OCI-LY1 (cell line): ENCODE measurements at regions not wholly inside any gene's neighbourhood (a gene's known extent, or its start where the extent isn't known, plus 50 kb on each side); places are given as distances from the start of the nearest gene placed in this dataset.

Experiments used
- H2AFZ ChIP-seq: fragments of 200-600 bp; sonication (generic), shearing (Covaris generic); 2 replicates; pipeline ENCODE4 v1.6.0; 2014; ENCODE audit warnings: antibody characterized with exemption, mild to moderate bottlenecking, low read length
- H3F3A ChIP-seq: fragments of 200-600 bp; sonication (generic), shearing (Covaris generic); 2 replicates; pipeline ENCODE4 v1.6.0; 2014; ENCODE audit warnings: mild to moderate bottlenecking, antibody characterized with exemption, low read length, moderate library complexity; ENCODE audit not compliant: insufficient read depth
- H3K27ac ChIP-seq: fragments of 200-600 bp; sonication (generic); 2 replicates; pipeline ENCODE4 v1.5.1; 2014; ENCODE audit warnings: low read length, mixed run types, mild to moderate bottlenecking, low read depth; ENCODE audit not compliant: poor library complexity, severe bottlenecking
- H3K27me3 ChIP-seq: fragments of 200-600 bp; sonication (generic); 2 replicates; pipeline ENCODE4 v1.6.0; 2014; ENCODE audit warnings: antibody characterized with exemption, mild to moderate bottlenecking, low read length, moderate library complexity; ENCODE audit not compliant: insufficient read depth
- H3K36me3 ChIP-seq: fragments of 200-600 bp; sonication (generic); 2 replicates; pipeline ENCODE4 v1.6.1; 2014; ENCODE audit warnings: mild to moderate bottlenecking, antibody characterized with exemption, low read length, moderate library complexity, mixed read lengths; ENCODE audit not compliant: insufficient read depth
- H3K4me1 ChIP-seq: fragments of 200-600 bp; sonication (generic); 2 replicates; pipeline ENCODE4 v1.5.1; 2014; ENCODE audit warnings: mild to moderate bottlenecking, low read length, moderate library complexity; ENCODE audit not compliant: insufficient read depth, severe bottlenecking
- H3K4me2 ChIP-seq: fragments of 200-600 bp; sonication (generic), shearing (Covaris generic); 2 replicates; pipeline ENCODE4 v1.6.1; 2014; ENCODE audit warnings: low read length
- H3K4me3 ChIP-seq: fragments of 200-600 bp; sonication (generic); 2 replicates; pipeline ENCODE4 v1.5.1; 2014; ENCODE audit warnings: low read length, low read depth, mild to moderate bottlenecking, mixed read lengths; ENCODE audit not compliant: poor library complexity, severe bottlenecking
- H3K79me2 ChIP-seq: fragments of 200-600 bp; shearing (Covaris generic); 2 replicates; pipeline ENCODE4 v1.6.1; 2016; ENCODE audit warnings: mixed run types, low read length, mixed read lengths; ENCODE audit not compliant: insufficient read depth
- H3K9ac ChIP-seq: fragments of 200-600 bp; sonication (generic), shearing (Covaris generic); 2 replicates; pipeline ENCODE4 v1.6.1; 2014; ENCODE audit warnings: mild to moderate bottlenecking, low read length, mixed read lengths
- H3K9me2 ChIP-seq: fragments of 200-600 bp; sonication (generic), shearing (Covaris generic); 2 replicates; pipeline ENCODE4 v1.6.1; 2014; ENCODE audit warnings: low read depth, mild to moderate bottlenecking, low read length, mixed read lengths
- H3K9me3 ChIP-seq: fragments of 200-600 bp; shearing (Covaris generic); 2 replicates; pipeline ENCODE4 v1.6.1; 2014; ENCODE audit warnings: low read length, mixed read lengths
- H4K20me1 ChIP-seq: fragments of 200-600 bp; sonication (generic), shearing (Covaris generic); 2 replicates; pipeline ENCODE4 v1.6.0; 2016; ENCODE audit warnings: mild to moderate bottlenecking, low read length; ENCODE audit not compliant: insufficient read depth
- EZH2 ChIP-seq: fragments of 200-600 bp; sonication (generic), shearing (Covaris generic); IDR thresholded peaks from 2 replicates; pipeline ENCODE4 v1.8.0; 2017; ENCODE audit warnings: borderline replicate concordance, mixed run types, mild to moderate bottlenecking, antibody characterized with exemption, low read length, moderate library complexity, mixed read lengths
- TF ChIP-seq, protein P1 (sequence below): fragments of 200-600 bp; sonication (generic), shearing (Covaris generic); IDR thresholded peaks from 2 replicates; pipeline ENCODE4 v1.5.1; 2017; ENCODE audit warnings: mild to moderate bottlenecking, antibody characterized with exemption, low read length, moderate library complexity, mixed read lengths

- H3K79me2 ChIP-seq, result no peaks in the 10 kb centered on the region
Observed at GRCh38 chr21:27839512-27840115, 872.7 kb upstream of the ADAMTS5 start.

DNA sequence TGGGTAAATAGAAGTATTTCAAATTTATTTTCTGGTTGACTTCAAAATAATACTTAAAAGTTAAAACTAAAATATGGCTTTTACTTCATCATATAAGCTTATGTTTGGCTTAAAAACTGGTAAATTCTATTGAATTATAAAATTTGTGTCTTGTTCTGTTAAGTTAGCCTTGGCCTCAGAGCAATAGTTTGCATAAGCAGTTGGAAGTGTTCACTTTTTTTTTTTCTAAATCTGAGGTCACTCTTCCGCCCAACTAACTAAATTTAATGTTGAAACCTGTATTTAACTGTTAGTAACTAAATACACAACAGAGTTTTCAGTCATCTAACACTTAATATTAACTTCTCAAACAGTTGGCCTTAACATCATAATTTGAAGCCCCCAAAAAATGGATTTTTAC, 871.7 kb upstream of the ADAMTS5 start:
- H3K4me1 ChIP-seq, result no peaks in the 10 kb centered on the region
- H3F3A ChIP-seq, result no peaks in the 10 kb centered on the region
- TF ChIP-seq, protein P1, sequence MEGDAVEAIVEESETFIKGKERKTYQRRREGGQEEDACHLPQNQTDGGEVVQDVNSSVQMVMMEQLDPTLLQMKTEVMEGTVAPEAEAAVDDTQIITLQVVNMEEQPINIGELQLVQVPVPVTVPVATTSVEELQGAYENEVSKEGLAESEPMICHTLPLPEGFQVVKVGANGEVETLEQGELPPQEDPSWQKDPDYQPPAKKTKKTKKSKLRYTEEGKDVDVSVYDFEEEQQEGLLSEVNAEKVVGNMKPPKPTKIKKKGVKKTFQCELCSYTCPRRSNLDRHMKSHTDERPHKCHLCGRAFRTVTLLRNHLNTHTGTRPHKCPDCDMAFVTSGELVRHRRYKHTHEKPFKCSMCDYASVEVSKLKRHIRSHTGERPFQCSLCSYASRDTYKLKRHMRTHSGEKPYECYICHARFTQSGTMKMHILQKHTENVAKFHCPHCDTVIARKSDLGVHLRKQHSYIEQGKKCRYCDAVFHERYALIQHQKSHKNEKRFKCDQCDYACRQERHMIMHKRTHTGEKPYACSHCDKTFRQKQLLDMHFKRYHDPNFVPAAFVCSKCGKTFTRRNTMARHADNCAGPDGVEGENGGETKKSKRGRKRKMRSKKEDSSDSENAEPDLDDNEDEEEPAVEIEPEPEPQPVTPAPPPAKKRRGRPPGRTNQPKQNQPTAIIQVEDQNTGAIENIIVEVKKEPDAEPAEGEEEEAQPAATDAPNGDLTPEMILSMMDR, result no peak
- TF ChIP-seq EZH2, result no peak
- H3K9me3 ChIP-seq, result no peaks in the 10 kb centered on the region
- H3K9me2 ChIP-seq, result no peaks in the 10 kb centered on the region
- no peaks in the 10 kb centered on the region for H3K79me2 ChIP-seq
- H3K9ac ChIP-seq, result no peak overlapping the region
- H3K27ac ChIP-seq, result no peak overlapping the region
- H3K4me3 ChIP-seq, result no peak overlapping the region
- no peak overlapping the region for H3K4me2 ChIP-seq
- no peaks in the 10 kb centered on the region for H3K36me3 ChIP-seq
- no peak overlapping the region for H2AFZ ChIP-seq
- no peaks in the 10 kb centered on the region for H4K20me1 ChIP-seq
- no peaks in the 10 kb centered on the region for H3K27me3 ChIP-seq

More at GRCh38 chr21:27839512-27840115, 872.7 kb upstream of the ADAMTS5 start:
- H3K27me3 ChIP-seq, result no peaks in the 10 kb centered on the region
- H3F3A ChIP-seq, result no peaks in the 10 kb centered on the region
- H3K9me2 ChIP-seq, result no peaks in the 10 kb centered on the region
- no peaks in the 10 kb centered on the region for H3K4me1 ChIP-seq
- H3K4me2 ChIP-seq, result no peak overlapping the region
- H3K9me3 ChIP-seq, result no peaks in the 10 kb centered on the region
- H3K27ac ChIP-seq, result no peak overlapping the region
- no peak overlapping the region for H3K4me3 ChIP-seq
- H2AFZ ChIP-seq, result no peak overlapping the region
- H3K36me3 ChIP-seq, result no peaks in the 10 kb centered on the region
- H3K9ac ChIP-seq, result no peak overlapping the region
- H4K20me1 ChIP-seq, result no peaks in the 10 kb centered on the region
- TF ChIP-seq EZH2, result no peak
- TF ChIP-seq, protein P1, result no peak

DNA sequence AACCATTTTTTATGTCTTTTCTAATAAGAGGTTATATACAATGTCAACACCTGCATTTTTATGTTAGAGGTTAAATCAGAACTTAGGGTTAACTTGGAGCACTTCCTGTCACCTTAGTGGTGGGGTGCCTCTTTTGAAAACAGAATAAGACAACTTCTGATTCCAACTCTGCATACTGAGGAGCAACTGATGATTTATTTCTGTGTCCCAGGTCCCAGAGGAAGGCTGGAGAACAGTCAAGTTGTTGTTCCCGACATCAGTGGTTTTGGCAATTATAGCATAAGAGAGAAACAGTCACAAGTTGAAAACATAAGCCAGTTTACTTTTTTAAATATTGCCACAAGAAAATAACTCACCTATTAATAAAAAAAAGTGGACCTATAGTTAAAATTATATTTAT, 871.0 kb upstream of the ADAMTS5 start:
- H3K9me3 ChIP-seq, result no peaks in the 10 kb centered on the region
- no peaks in the 10 kb centered on the region for H3K79me2 ChIP-seq
- H4K20me1 ChIP-seq, result no peaks in the 10 kb centered on the region
- no peaks in the 10 kb centered on the region for H3K9me2 ChIP-seq
- H3K4me3 ChIP-seq, result no peak overlapping the region
- H3K4me2 ChIP-seq, result no peak overlapping the region
- TF ChIP-seq, protein P1, result no peak
- TF ChIP-seq EZH2, result no peak
- H3F3A ChIP-seq, result no peaks in the 10 kb centered on the region
- no peaks in the 10 kb centered on the region for H3K4me1 ChIP-seq
- no peak overlapping the region for H2AFZ ChIP-seq
- no peaks in the 10 kb centered on the region for H3K27me3 ChIP-seq
- H3K36me3 ChIP-seq, result no peaks in the 10 kb centered on the region
- no peak overlapping the region for H3K9ac ChIP-seq
- no peak overlapping the region for H3K27ac ChIP-seq
